ENCODE measurements at regions not wholly inside any gene's neighbourhood (a gene's known extent, or its start where the extent isn't known, plus 50 kb on each side); places are given as distances from the start of the nearest gene placed in this dataset.

DNA sequence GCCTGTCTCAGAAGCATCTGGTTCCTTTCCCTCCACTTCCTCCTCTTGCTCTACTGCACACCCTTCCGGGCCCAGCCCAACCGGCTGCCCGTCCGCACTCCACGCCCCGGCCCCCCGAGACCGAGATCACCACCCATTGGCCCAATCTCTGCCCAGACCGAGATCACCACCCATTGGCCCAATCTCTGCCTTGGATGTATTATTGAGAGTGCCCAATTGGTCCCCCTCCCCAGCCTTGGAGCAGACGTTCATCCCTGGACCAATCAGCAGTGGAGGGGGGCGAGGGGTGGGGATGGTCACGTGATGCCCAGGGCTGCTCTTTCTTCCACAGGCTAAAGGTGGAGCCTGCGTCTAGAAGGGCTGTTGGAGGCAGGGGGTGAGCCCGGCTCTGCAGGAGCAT is 75.6 kb upstream of the TMEM132C start:
- DNase-seq, result no peak
- no peaks in the 10 kb centered on the region for H3K4me1 Mint-ChIP-seq (ENCODE audit: low read depth)
- H3K9me3 Mint-ChIP-seq, result peaks cover 0 to 7% of the 10 kb centered on the region in 2 donors
- H3K27ac Mint-ChIP-seq, result no peak overlapping the region
- H3K36me3 Mint-ChIP-seq (ENCODE audit: insufficient read depth in 2 of 2), result no peaks in the 10 kb centered on the region
- no peak for ATAC-seq (replicated peaks in 1 of 2)
- H3K4me3 Mint-ChIP-seq, result no peak overlapping the region
- H3K27me3 Mint-ChIP-seq (ENCODE audit: low read depth), result no peaks in the 10 kb centered on the region

- H3K4me1 Mint-ChIP-seq (ENCODE audit: low read depth), result no peaks in the 10 kb centered on the region
- no peak for ATAC-seq (replicated peaks in 1 of 2)
- peaks cover 2 to 7% of the 10 kb centered on the region in 2 donors for H3K9me3 Mint-ChIP-seq
- H3K4me3 Mint-ChIP-seq, result no peak overlapping the region
- no peak for DNase-seq
- H3K27me3 Mint-ChIP-seq (ENCODE audit: low read depth), result no peaks in the 10 kb centered on the region
- no peak overlapping the region for H3K27ac Mint-ChIP-seq
- no peaks in the 10 kb centered on the region for H3K36me3 Mint-ChIP-seq (ENCODE audit: insufficient read depth in 2 of 2)
Measured at GRCh38 chr12:128204711-128205110, 62.3 kb upstream of the TMEM132C start.

DNA sequence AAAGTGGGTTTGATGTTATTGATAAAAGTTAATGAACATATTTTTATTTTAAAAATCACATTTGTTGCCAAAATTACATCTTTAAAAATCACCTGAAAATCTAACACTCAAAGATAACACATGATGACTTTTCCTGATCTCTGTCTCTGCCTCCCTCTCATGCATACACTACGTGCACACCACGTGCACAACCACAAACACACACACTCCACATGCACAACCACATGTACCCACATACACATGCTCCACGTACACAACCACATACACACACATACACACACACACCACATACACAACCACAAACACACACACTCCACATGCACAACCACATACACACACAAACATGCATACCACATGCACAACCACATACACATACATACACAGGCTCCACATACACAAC is 61.8 kb upstream of the TMEM132C start:
- no peak overlapping the region for H3K27ac Mint-ChIP-seq
- DNase-seq, result no peak
- H3K27me3 Mint-ChIP-seq (ENCODE audit: low read depth), result no peaks in the 10 kb centered on the region
- no peak overlapping the region for H3K4me3 Mint-ChIP-seq
- ATAC-seq (replicated peaks in 1 of 2), result no peak
- H3K9me3 Mint-ChIP-seq, result peaks cover 0 to 5% of the 10 kb centered on the region in 2 donors
- no peaks in the 10 kb centered on the region for H3K36me3 Mint-ChIP-seq (ENCODE audit: insufficient read depth in 2 of 2)
- no peaks in the 10 kb centered on the region for H3K4me1 Mint-ChIP-seq (ENCODE audit: low read depth)

DNA sequence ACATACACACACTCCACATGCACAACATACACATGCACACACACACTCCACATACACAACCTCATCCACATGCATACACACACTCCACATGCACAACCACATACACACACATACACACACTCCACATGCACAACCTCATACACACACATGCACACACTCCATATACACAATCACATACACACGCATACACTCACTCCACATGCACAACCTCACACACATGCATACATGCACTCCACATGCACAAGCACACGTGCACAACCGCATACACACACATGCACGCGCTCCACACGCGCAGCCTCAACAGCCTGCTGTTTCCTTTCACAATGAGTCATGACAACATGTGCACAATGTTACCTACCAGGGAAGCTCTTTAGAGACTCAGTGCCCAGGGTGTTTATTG is 61.2 kb upstream of the TMEM132C start:
- peaks cover 0 to 4% of the 10 kb centered on the region in 2 donors for H3K9me3 Mint-ChIP-seq
- DNase-seq, result no peak
- H3K36me3 Mint-ChIP-seq (ENCODE audit: insufficient read depth in 2 of 2), result no peaks in the 10 kb centered on the region
- no peak overlapping the region for H3K27ac Mint-ChIP-seq
- ATAC-seq (replicated peaks in 1 of 2), result no peak
- no peaks in the 10 kb centered on the region for H3K4me1 Mint-ChIP-seq (ENCODE audit: low read depth)
- no peak overlapping the region for H3K4me3 Mint-ChIP-seq
- H3K27me3 Mint-ChIP-seq (ENCODE audit: low read depth), result no peaks in the 10 kb centered on the region
